Neural cell (in vitro differentiated cells): ENCODE measurements at regions not wholly inside any gene's neighbourhood (a gene's known extent, or its start where the extent isn't known, plus 50 kb on each side); places are given as distances from the start of the nearest gene placed in this dataset.

Experiments used
- H2AFZ ChIP-seq: fragments of 200-600, 300-800 bp; sonication (generic), shearing (Covaris generic); 2 replicates; pipeline ENCODE4 v1.6.0; 2014; ENCODE audit warnings: low read depth, mild to moderate bottlenecking, antibody characterized with exemption, low read length, moderate library complexity
- H3F3A ChIP-seq: fragments of 200-600 bp; shearing (Covaris generic); 2 replicates; pipeline ENCODE4 v1.6.1; 2016; ENCODE audit warnings: mild to moderate bottlenecking, moderate library complexity, mixed read lengths, antibody characterized with exemption, low read length; ENCODE audit not compliant: insufficient read depth, poor library complexity, severe bottlenecking
- H3K27ac ChIP-seq: fragments of 200-600, 300-800 bp; sonication (generic), shearing (Covaris generic); 2 replicates; pipeline ENCODE4 v1.5.1; 2014; ENCODE audit warnings: mild to moderate bottlenecking, low read length, moderate library complexity
- H3K27me3 ChIP-seq: fragments of 300-800, 200-600 bp; sonication (generic), shearing (Covaris generic); 2 replicates; pipeline ENCODE4 v1.6.0; 2014; ENCODE audit warnings: mild to moderate bottlenecking, low read depth, low read length, moderate library complexity; ENCODE audit not compliant: insufficient read depth
- H3K36me3 ChIP-seq: fragments of 300-800, 200-600 bp; sonication (generic), shearing (Covaris generic); 2 replicates; pipeline ENCODE4 v1.5.1; 2014; ENCODE audit warnings: mild to moderate bottlenecking, antibody characterized with exemption, low read length, moderate library complexity; ENCODE audit not compliant: insufficient read depth
- H3K4me2 ChIP-seq: fragments of 300-800, 200-600 bp; sonication (generic), shearing (Covaris generic); 2 replicates; pipeline ENCODE4 v1.6.0; 2014; ENCODE audit warnings: mild to moderate bottlenecking, low read length
- H3K4me3 ChIP-seq: fragments of 300-800, 200-600 bp; sonication (generic), shearing (Covaris generic); 2 replicates; pipeline ENCODE4 v1.5.1; 2014; ENCODE audit warnings: mild to moderate bottlenecking, low read length, moderate library complexity
- H3K79me2 ChIP-seq: fragments of 200-600 bp; shearing (Covaris generic); replicated peaks from 2 replicates; pipeline ENCODE4 v1.6.0; 2014; ENCODE audit warnings: mild to moderate bottlenecking, low read length, moderate library complexity; ENCODE audit not compliant: insufficient read depth
- H3K9ac ChIP-seq: fragments of 300-800, 200-600 bp; sonication (generic), shearing (Covaris generic); 2 replicates; pipeline ENCODE4 v1.6.1; 2016; ENCODE audit warnings: mild to moderate bottlenecking, low read length, mixed read lengths
- H3K9me2 ChIP-seq: fragments of 200-600 bp; shearing (Covaris generic); 2 replicates; pipeline ENCODE4 v1.6.1; 2016; ENCODE audit warnings: mild to moderate bottlenecking, low read length, mixed read lengths; ENCODE audit not compliant: insufficient read depth
- H3K9me3 ChIP-seq: fragments of 200-600, 300-800 bp; sonication (generic), shearing (Covaris generic); 2 replicates; pipeline ENCODE4 v1.6.1; 2016; ENCODE audit warnings: mild to moderate bottlenecking, mixed run types, low read length, moderate library complexity, mixed read lengths
- H4K20me1 ChIP-seq: fragments of 200-600 bp; shearing (Covaris generic); 2 replicates; pipeline ENCODE4 v1.6.1; 2016; ENCODE audit warnings: mild to moderate bottlenecking, mixed run types; ENCODE audit not compliant: insufficient read depth
- CTCF ChIP-seq: fragments of 450-650 bp; IDR thresholded peaks from 2 replicates; pipeline ENCODE4 v1.5.1; 2014; ENCODE audit warnings: antibody characterized with exemption, mild to moderate bottlenecking, moderate library complexity; ENCODE audit not compliant: poor library complexity, severe bottlenecking
- EP300 ChIP-seq: fragments of 450-650 bp; conservative IDR thresholded peaks from 2 replicates; pipeline ENCODE4 v1.6.1; 2014; ENCODE audit warnings: antibody characterized with exemption, mild to moderate bottlenecking, moderate library complexity; ENCODE audit not compliant: poor library complexity, severe bottlenecking
- EZH2 ChIP-seq: fragments of 200-600, 300-800 bp; shearing (Covaris generic), sonication (generic); IDR thresholded peaks from 2 replicates; pipeline ENCODE4 v1.6.1; 2014; ENCODE audit warnings: antibody characterized with exemption, low read length, borderline replicate concordance, mild to moderate bottlenecking; ENCODE audit not compliant: insufficient read depth, poor library complexity, severe bottlenecking
- MXI1 ChIP-seq: fragments of 450-650 bp; conservative IDR thresholded peaks from 2 replicates; pipeline ENCODE4 v1.6.1; 2014; ENCODE audit warnings: antibody characterized with exemption, mild to moderate bottlenecking; ENCODE audit not compliant: poor library complexity, severe bottlenecking
- POLR2AphosphoS5 ChIP-seq: IDR thresholded peaks from 2 replicates; pipeline ENCODE4 v1.6.1; 2012
- RAD21 ChIP-seq: fragments of 450-650 bp; conservative IDR thresholded peaks from 2 replicates; pipeline ENCODE4 v1.6.1; 2014; ENCODE audit warnings: antibody characterized with exemption, mild to moderate bottlenecking, moderate library complexity
- SMC3 ChIP-seq: fragments of 450-650 bp; conservative IDR thresholded peaks from 2 replicates; pipeline ENCODE4 v1.6.1; 2014; ENCODE audit warnings: antibody characterized with exemption, mild to moderate bottlenecking, moderate library complexity; ENCODE audit not compliant: poor library complexity
- TAF1 ChIP-seq: IDR thresholded peaks from 2 replicates; pipeline ENCODE4 v1.6.1; 2012; ENCODE audit warnings: low read depth
- TF ChIP-seq, protein P1 (sequence below): IDR thresholded peaks from 2 replicates; pipeline ENCODE4 v1.6.1; 2012; ENCODE audit warnings: borderline replicate concordance

GRCh38 chr18:44507729-44508325 is 172.9 kb upstream of the SETBP1 start:
- no peak overlapping the region for H2AFZ ChIP-seq

DNA sequence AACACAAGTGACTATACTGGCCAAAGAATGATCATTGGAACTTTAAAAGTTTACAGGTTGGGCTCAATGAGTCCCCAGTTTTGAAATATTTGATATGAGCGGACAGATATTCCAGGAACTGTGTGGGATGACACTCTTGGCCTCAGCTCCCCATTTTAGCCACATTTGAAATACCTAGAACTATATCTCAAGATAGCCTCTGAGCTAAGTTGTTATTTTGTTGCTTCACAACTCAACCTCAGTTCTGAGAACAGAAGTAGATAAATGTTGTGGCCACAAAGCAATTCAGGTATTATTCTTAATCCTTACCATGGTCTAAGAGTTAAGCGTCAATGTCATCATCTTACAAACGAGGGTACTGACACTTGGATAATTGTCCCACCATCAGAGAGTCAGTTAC is 172.2 kb upstream of the SETBP1 start:
- H3K4me3 ChIP-seq = peak overlapping the region; percentile 41
- no peak overlapping the region for H3K4me2 ChIP-seq
- no peak for TF ChIP-seq RAD21
- TF ChIP-seq POLR2AphosphoS5 = no peak
- TF ChIP-seq EP300 = no peak
- no peak for TF ChIP-seq SMC3
- TF ChIP-seq EZH2 = no peak
- TF ChIP-seq MXI1 = no peak
- no peak overlapping the region for H3K9ac ChIP-seq
- H3K36me3 ChIP-seq = no peaks in the 10 kb centered on the region
- H2AFZ ChIP-seq = no peak overlapping the region
- no peaks in the 10 kb centered on the region for H3K79me2 ChIP-seq
- peaks cover 4% of the 10 kb centered on the region for H3F3A ChIP-seq
- H3K9me3 ChIP-seq = no peaks in the 10 kb centered on the region
- H3K27ac ChIP-seq = peak overlapping the region; percentile 33
- no peaks in the 10 kb centered on the region for H3K27me3 ChIP-seq
- H3K9me2 ChIP-seq = no peaks in the 10 kb centered on the region
- no peaks in the 10 kb centered on the region for H4K20me1 ChIP-seq

More at GRCh38 chr18:44507729-44508325, 172.9 kb upstream of the SETBP1 start:
- H3K36me3 ChIP-seq = no peaks in the 10 kb centered on the region
- no peaks in the 10 kb centered on the region for H3K9me3 ChIP-seq
- no peaks in the 10 kb centered on the region for H3K9me2 ChIP-seq
- H3K27ac ChIP-seq = no peak overlapping the region
- no peak overlapping the region for H3K4me3 ChIP-seq
- peaks cover 4% of the 10 kb centered on the region for H3F3A ChIP-seq
- H3K27me3 ChIP-seq = no peaks in the 10 kb centered on the region
- H3K79me2 ChIP-seq = no peaks in the 10 kb centered on the region
- H4K20me1 ChIP-seq = no peaks in the 10 kb centered on the region
- no peak overlapping the region for H3K4me2 ChIP-seq
- no peak for TF ChIP-seq SMC3
- no peak for TF ChIP-seq CTCF
- TF ChIP-seq, protein P1, sequence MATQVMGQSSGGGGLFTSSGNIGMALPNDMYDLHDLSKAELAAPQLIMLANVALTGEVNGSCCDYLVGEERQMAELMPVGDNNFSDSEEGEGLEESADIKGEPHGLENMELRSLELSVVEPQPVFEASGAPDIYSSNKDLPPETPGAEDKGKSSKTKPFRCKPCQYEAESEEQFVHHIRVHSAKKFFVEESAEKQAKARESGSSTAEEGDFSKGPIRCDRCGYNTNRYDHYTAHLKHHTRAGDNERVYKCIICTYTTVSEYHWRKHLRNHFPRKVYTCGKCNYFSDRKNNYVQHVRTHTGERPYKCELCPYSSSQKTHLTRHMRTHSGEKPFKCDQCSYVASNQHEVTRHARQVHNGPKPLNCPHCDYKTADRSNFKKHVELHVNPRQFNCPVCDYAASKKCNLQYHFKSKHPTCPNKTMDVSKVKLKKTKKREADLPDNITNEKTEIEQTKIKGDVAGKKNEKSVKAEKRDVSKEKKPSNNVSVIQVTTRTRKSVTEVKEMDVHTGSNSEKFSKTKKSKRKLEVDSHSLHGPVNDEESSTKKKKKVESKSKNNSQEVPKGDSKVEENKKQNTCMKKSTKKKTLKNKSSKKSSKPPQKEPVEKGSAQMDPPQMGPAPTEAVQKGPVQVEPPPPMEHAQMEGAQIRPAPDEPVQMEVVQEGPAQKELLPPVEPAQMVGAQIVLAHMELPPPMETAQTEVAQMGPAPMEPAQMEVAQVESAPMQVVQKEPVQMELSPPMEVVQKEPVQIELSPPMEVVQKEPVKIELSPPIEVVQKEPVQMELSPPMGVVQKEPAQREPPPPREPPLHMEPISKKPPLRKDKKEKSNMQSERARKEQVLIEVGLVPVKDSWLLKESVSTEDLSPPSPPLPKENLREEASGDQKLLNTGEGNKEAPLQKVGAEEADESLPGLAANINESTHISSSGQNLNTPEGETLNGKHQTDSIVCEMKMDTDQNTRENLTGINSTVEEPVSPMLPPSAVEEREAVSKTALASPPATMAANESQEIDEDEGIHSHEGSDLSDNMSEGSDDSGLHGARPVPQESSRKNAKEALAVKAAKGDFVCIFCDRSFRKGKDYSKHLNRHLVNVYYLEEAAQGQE = no peak
- no peak for TF ChIP-seq POLR2AphosphoS5
- TF ChIP-seq EZH2 = no peak
- no peak for TF ChIP-seq TAF1
- TF ChIP-seq EP300 = no peak
- no peak overlapping the region for H3K9ac ChIP-seq
